SK-N-SH (cell line): ENCODE measurements at regions not wholly inside any gene's neighbourhood (a gene's known extent, or its start where the extent isn't known, plus 50 kb on each side); places are given as distances from the start of the nearest gene placed in this dataset.

Experiments used
- CTCF ChIA-PET: fragments of 300-600, 350-600 bp; formaldehyde crosslinking; extraction: SDS; loops from one replicate; lab custom pipeline; 2021; lab: Yijun Ruan, JAX
- POLR2A ChIA-PET: fragments of 350-600 bp; sonication (Branson Sonifier 250); formaldehyde crosslinking; extraction: SDS; loops from one replicate; lab custom pipeline; 2020; ENCODE audit warnings: antibody characterized with exemption, inconsistent platforms; lab: Yijun Ruan, JAX
- DNase-seq: peaks from one replicate; pipeline ENCODE4 v3.0.0; 2012
- H2AFZ ChIP-seq: fragments of 200-600 bp; sonication (generic); 2 replicates; pipeline ENCODE4 v1.8.1; 2016; ENCODE audit warnings: antibody characterized with exemption, mild to moderate bottlenecking, low read depth
- H3F3A ChIP-seq: fragments of 200-600 bp; sonication (generic); replicated peaks from 2 replicates; pipeline ENCODE3; 2016; ENCODE audit warnings: antibody characterized with exemption, mild to moderate bottlenecking; ENCODE audit not compliant: insufficient read depth
- H3K27ac ChIP-seq, 2 experiments: fragments of 200-500 bp in 1 of 2; fragments of 200-600 bp in 1 of 2; sonication (Bioruptor generic) in 1 of 2; sonication (generic), shearing (Covaris generic) in 1 of 2; 2 replicates each; pipeline versions ENCODE4 v1.5.1 to v1.6.1; 2014 to 2016; ENCODE audit warnings: low read depth in 2 of 2, inconsistent platforms in 1 of 2, low read length in 1 of 2, mild to moderate bottlenecking in 1 of 2, mixed read lengths in 1 of 2
- H3K27me3 ChIP-seq: fragments of 200-600 bp; sonication (generic), shearing (Covaris generic); 2 replicates; pipeline ENCODE4 v1.6.1; 2016; ENCODE audit warnings: mixed run types; ENCODE audit not compliant: insufficient read depth
- H3K36me3 ChIP-seq, 2 experiments: fragments of 200-500 bp in 1 of 2; fragments of 200-600 bp in 1 of 2; sonication (Bioruptor generic) in 1 of 2; sonication (generic) in 1 of 2; replicated peaks in 1 of 2; 2 replicates each; pipeline versions ENCODE3 to v1.5.1; 2014 to 2016; ENCODE audit warnings: low read length in 1 of 2, mild to moderate bottlenecking in 1 of 2; ENCODE audit not compliant: insufficient read depth in 2 of 2, control insufficient read depth in 1 of 2
- H3K4me1 ChIP-seq, 2 experiments: fragments of 200-500 bp in 1 of 2; fragments of 200-600 bp in 1 of 2; sonication (Bioruptor generic) in 1 of 2; sonication (generic), shearing (Covaris generic) in 1 of 2; 2 replicates each; pipeline versions ENCODE4 v1.5.1 to v1.6.1; 2014 to 2016; ENCODE audit warnings: low read depth in 1 of 2, low read length in 1 of 2, mixed run types in 1 of 2; ENCODE audit not compliant: insufficient read depth in 2 of 2, control insufficient read depth in 1 of 2
- H3K4me2 ChIP-seq: fragments of 200-600 bp; sonication (generic), shearing (Covaris generic); 2 replicates; pipeline ENCODE4 v1.6.1; 2017; ENCODE audit warnings: mixed run types
- H3K4me3 ChIP-seq, 2 experiments: fragments of 200-500 bp in 1 of 2; fragments of 200-600 bp in 1 of 2; sonication (Bioruptor generic) in 1 of 2; sonication (generic), shearing (Covaris generic) in 1 of 2; 2 replicates each; pipeline versions ENCODE4 v1.5.1 to v1.8.1; 2014 to 2016; ENCODE audit warnings: low read depth in 2 of 2, inconsistent platforms in 1 of 2, low read length in 1 of 2, mild to moderate bottlenecking in 1 of 2, mixed read lengths in 1 of 2, moderate library complexity in 1 of 2
- H3K79me2 ChIP-seq: fragments of 200-600 bp; sonication (generic); 2 replicates; pipeline ENCODE4 v1.8.1; 2017; ENCODE audit warnings: mild to moderate bottlenecking; ENCODE audit not compliant: insufficient read depth
- H3K9ac ChIP-seq: fragments of 200-600 bp; sonication (generic); 2 replicates; pipeline ENCODE4 v1.6.1; 2017; ENCODE audit warnings: mixed run types
- H3K9me2 ChIP-seq: fragments of 200-600 bp; sonication (generic); 2 replicates; pipeline ENCODE4 v1.6.1; 2017; ENCODE audit warnings: mixed run types
- H3K9me3 ChIP-seq: fragments of 200-600 bp; sonication (generic); 2 replicates; pipeline ENCODE4 v1.6.1; 2017; ENCODE audit warnings: mixed run types, mild to moderate bottlenecking, moderate library complexity
- H4K20me1 ChIP-seq: fragments of 200-600 bp; sonication (generic); 2 replicates; pipeline ENCODE4 v1.6.1; 2017; ENCODE audit warnings: mild to moderate bottlenecking, mixed run types; ENCODE audit not compliant: insufficient read depth
- CHD2 ChIP-seq: fragments of 150-350 bp; IDR thresholded peaks from 2 replicates; pipeline ENCODE4 v1.6.1; 2018; ENCODE audit warnings: low read length; ENCODE audit not compliant: partially characterized antibody
- CTCF ChIP-seq: fragments of 200-600 bp; sonication (generic); IDR thresholded peaks from 2 replicates; pipeline ENCODE4 v1.6.1; 2017; ENCODE audit warnings: antibody characterized with exemption, mild to moderate bottlenecking, moderate library complexity
- EP300 ChIP-seq, 2 experiments: IDR thresholded peaks; 2 replicates each; pipeline versions ENCODE4 v1.4.0 to v1.6.1; 2012; ENCODE audit warnings: borderline replicate concordance in 1 of 2, low read depth in 1 of 2, low read length in 1 of 2
- FOXJ3 ChIP-seq: sonication (generic); formaldehyde crosslinking; IDR thresholded peaks from 2 replicates; pipeline ENCODE4 v1.5.1; 2020; ENCODE audit warnings: mild to moderate bottlenecking, missing genetic modification reagents
- JUND ChIP-seq: IDR thresholded peaks from 2 replicates; pipeline ENCODE4 v1.4.0; 2012
- MAX ChIP-seq: IDR thresholded peaks from 2 replicates; pipeline ENCODE4 v1.4.0; 2012; ENCODE audit warnings: low read depth
- NFIC ChIP-seq: IDR thresholded peaks from 2 replicates; pipeline ENCODE4 v1.4.0; 2012; ENCODE audit warnings: borderline replicate concordance
- PBX3 ChIP-seq: IDR thresholded peaks from 2 replicates; pipeline ENCODE4; 2012
- POLR2AphosphoS5 ChIP-seq: IDR thresholded peaks from 2 replicates; pipeline ENCODE4 v1.6.1; 2012; ENCODE audit warnings: low read depth, low read length
- RAD21 ChIP-seq: IDR thresholded peaks from 2 replicates; pipeline ENCODE4 v1.6.1; 2012; ENCODE audit warnings: mild to moderate bottlenecking, low read length
- RFX5 ChIP-seq: IDR thresholded peaks from 2 replicates; pipeline ENCODE4 v1.6.1; 2012; ENCODE audit warnings: mild to moderate bottlenecking, improper control_type of control experiment, low read length
- TCF12 ChIP-seq: IDR thresholded peaks from 2 replicates; pipeline ENCODE4 v1.4.0; 2012
- TEAD4 ChIP-seq: IDR thresholded peaks from 2 replicates; pipeline ENCODE4 v1.4.0; 2012; ENCODE audit warnings: mild to moderate bottlenecking, borderline replicate concordance; ENCODE audit not compliant: insufficient read depth
- USF1 ChIP-seq: IDR thresholded peaks from 2 replicates; pipeline ENCODE4 v1.4.0; 2012; ENCODE audit warnings: low read depth, borderline replicate concordance
- YY1 ChIP-seq: IDR thresholded peaks from 2 replicates; pipeline ENCODE4 v1.4.0; 2012; ENCODE audit warnings: low read depth, mild to moderate bottlenecking
- ZBTB33 ChIP-seq: IDR thresholded peaks from 2 replicates; pipeline ENCODE4 v1.4.0; 2012; ENCODE audit warnings: low read depth, borderline replicate concordance
- WGBS: methylation state at CpG from one replicate; pipeline ENCODE4 v1.1.6; 2017; ENCODE audit warnings: low lambda C conversion rate; 5-methylcytosine and 5-hydroxymethylcytosine counted together

- TF ChIP-seq USF1 (no peak), CHD2 (no peak), NFIC (no peak)
These were observed 883.4 kb upstream of the B3GALT2 start (continued) for GRCh38 chr1:194069831-194070218.

- ChIA-PET POLR2A (interaction anchor here (0.6 kb wide), 1 partner anchor 45 kb away, joined by 3 read pairs; no protein-coding TSS in a partner anchor), CTCF (no interaction called here)
- H3K9ac ChIP-seq, result no peak overlapping the region
- peaks cover 0 to 9% of the 10 kb centered on the region in 2 experiments; a peak in 2 of 4 replicates for H3K4me1 ChIP-seq
- TF ChIP-seq PBX3 (peak; percentile 91), TCF12 (peak; percentile 94), JUND (peak; percentile 41), MAX (peak; percentile 32; the same call in 1 of the 2 replicates), EP300 (IDR thresholded peaks at IDR 0.05; ENCODE audit: borderline replicate concordance in 1 of 2, low read depth in 1 of 2, low read length in 1 of 2) (peak in 1 of 2 experiments; percentile 34; a peak in 2 of 4 replicates), YY1 (peak; percentile 25; the same call in 1 of the 2 replicates), RAD21 (no peak), ZBTB33 (peak; percentile 46; the same call in 1 of the 2 replicates), RFX5 (no peak), USF1 (peak; percentile 37; the same call in 1 of the 2 replicates), POLR2AphosphoS5 (peak; percentile 57; the same call in 1 of the 2 replicates), NFIC (peak; percentile 72), TEAD4 (peak; percentile 50; the same call in 1 of the 2 replicates), FOXJ3 (CRISPR knock-in tag) (no peak), CTCF (no peak)
- H3K36me3 ChIP-seq, result no peaks in the 10 kb centered on the region
- H3K9me2 ChIP-seq, result no peaks in the 10 kb centered on the region
- no peaks in the 10 kb centered on the region for H3K79me2 ChIP-seq
- H3K4me3 ChIP-seq, result no peak overlapping the region
- H3K9me3 ChIP-seq, result no peaks in the 10 kb centered on the region
- no peaks in the 10 kb centered on the region for H4K20me1 ChIP-seq
- 29% methylated on average over 7 of the region's 7 CpGs for WGBS
- no peak overlapping the region for H2AFZ ChIP-seq
- H3K4me2 ChIP-seq, result no peak overlapping the region
- no peak for DNase-seq
- H3K27me3 ChIP-seq, result no peaks in the 10 kb centered on the region
- H3K27ac ChIP-seq, result no peak overlapping the region
- H3F3A ChIP-seq, result no peaks in the 10 kb centered on the region
These were observed 882.9 kb upstream of the B3GALT2 start for GRCh38 chr1:194069168-194069830.
